COLO829 (cell line): ENCODE measurements at regions not wholly inside any gene's neighbourhood (a gene's known extent, or its start where the extent isn't known, plus 50 kb on each side); places are given as distances from the start of the nearest gene placed in this dataset.

Experiments
- DNase-seq: peaks from one replicate; pipeline ENCODE4 v3.0.0; 2012; ENCODE audit warnings: low spot score

DNA sequence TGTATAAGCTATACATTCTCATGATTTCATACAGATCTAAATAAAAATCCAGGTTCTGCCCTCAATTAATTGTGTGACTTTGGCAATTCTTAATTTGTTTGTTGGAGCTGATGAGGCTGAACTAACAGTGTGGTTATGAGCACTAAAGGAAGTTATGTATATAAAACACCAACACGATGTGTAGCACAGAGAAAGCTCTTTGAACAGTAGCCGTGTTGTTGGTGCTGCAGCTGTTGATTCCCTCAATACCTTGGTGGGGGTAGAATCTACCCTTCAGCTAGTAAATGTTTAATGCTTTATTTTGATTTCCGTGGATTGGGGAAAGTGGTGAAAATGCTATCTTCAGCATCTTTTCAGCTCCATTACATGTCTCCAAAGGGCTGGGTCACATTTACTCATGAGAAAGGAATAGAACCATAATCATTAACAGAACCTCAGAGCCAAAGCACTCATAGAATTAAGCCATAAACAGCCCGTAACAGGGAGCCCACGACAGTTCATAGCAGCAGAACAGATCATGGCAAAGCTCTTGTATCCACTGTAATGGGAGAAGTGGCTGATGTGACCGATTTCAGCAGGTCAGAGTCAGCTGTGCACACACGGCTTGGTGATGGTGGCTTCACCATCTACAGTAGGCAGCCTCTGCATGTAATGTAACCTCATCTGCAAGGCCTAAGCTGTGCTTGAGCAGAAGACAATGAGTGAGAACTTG lies 332.7 kb downstream of the DIRAS2 start:
- DNase-seq = no peak

DNA sequence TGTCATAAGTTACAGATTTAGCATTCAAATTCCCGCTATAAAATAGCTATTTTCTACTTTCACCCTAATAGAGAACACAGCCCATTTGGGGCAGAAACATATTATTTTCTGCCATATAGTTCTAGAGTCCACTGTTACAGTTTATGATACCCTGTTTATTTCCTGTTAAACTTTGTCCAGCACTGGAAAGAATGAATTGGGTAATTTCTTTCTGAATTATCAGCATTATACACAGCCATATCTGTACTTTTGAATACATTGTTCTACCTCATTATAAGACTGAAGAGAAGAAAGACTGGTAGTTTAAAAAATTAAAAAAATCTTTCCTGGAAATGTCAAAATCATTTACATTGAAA lies 332.1 kb downstream of the DIRAS2 start:
- DNase-seq = no peak

DNA sequence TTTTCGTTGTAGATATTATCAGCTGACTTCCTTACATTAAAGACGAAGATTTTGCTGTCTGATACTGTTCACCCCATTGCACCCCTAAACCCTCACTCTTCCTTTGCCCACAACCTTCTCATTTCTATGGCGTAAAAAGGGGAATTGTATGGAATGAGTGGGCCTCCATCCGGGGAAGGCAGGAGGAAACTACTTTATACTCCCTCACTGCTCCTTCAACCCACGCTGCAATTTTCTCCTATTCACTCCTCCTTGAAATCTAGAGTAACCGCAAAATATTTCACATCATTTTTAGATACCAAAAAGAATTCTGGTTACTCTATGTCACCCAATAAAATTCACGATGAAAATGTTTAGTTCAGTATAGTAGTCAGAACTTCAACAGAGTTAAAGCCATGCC lies 330.8 kb downstream of the DIRAS2 start:
- DNase-seq = no peak

DNA sequence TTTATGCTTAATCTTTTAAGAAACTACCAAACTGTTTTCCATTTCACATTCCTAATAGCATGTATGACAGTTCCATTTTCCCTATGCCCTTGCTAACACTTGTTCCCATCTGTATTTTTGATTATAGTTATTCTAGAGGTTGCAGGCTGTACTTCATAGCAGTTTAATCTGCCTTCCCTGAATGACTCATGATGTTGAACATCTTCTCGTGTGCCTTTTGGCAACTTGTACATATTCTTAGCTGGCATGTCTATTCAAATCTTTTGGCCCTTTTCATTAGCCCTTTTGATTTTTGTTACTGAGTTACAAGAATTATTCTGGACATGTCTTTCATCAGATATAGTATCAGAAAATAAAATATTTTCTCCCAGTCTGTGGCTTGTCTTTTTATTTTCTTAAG lies 320.3 kb downstream of the DIRAS2 start:
- DNase-seq = no peak

DNA sequence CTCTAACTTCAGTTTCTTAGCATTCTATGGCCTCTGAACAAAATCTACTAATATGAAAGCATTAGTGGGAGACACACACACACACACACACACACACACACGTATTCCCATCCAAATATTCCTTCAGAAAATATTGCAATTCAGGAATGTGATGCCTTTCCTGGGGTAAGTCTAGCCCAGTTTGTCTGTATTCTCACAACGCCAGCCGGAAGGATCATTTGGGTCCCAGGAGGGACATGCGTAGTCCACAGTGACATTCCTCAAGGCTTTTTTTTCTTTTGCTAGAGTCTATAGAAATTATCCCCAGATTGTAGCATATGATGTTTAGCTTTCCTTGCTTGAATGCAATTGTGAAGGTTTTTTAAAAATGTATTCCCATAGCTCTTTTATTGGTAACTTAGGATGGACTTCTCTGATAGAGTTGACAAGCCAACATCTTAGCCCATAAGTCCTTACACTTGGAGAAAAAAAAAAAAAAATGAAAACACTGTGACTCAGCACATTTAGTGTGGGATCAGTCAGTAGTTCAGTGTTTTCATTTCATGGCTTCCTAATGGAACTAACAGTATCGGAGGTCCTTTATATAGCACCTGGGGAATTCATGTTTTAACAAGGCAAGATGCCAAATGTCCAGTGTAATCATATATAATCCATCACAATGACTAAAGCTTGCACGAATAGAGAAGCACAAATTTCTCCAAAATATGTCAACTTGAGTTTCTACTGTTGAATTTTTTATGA lies 316.5 kb downstream of the DIRAS2 start:
- DNase-seq = no peak

DNA sequence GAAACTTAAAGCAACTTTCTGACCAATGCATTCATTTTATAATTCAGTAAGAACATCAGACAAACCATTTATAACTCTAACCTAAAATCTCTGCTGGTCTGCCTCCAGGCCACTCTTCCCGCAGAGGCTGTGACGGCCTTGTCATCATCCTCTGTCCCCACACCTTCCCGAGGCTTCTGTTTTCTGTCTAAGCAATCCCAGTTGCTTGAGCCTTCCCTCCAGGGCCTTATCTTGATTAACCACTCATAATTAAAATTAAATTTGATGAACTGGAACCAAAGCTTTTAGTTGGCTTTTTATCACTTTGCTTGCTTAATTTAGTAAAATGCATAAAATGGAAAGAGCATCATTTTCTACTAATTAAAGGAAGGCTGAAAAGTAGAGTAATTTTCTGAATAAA lies 312.4 kb downstream of the DIRAS2 start:
- no peak for DNase-seq

DNA sequence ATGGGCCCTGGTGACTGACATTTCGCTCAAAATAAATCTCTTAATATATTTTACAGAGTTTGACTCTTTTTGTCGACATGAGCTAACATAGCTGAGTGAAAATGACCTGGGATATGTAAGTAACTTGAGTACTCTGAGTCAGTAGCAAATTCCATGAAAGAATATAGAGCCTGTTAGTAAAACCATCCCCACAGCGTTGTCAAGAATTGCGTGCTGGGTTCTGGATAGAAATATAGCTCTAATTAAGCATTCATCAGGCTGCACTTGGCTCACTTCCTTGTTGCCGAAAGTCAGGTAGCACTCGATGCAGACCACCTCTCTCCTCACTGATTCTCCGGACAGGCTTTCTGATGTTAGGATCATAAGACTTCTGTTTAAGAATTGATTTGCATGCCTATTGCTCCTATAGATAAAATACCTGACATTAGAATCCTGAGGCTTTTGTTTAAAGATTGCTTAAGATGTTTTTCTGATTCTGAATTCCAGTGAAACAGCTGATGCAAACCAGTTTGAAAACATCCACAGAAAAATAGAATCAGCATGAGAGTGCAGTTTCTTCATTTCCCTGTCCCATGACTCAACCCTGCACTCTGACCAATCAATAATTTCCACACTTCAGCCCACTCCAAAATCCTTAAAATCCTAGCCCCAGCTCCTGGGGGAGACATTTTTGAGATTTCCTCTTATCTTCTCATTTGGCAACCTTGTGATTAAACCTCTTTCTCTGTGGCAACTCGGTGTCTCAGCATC lies 310.6 kb downstream of the DIRAS2 start:
- DNase-seq = no peak

DNA sequence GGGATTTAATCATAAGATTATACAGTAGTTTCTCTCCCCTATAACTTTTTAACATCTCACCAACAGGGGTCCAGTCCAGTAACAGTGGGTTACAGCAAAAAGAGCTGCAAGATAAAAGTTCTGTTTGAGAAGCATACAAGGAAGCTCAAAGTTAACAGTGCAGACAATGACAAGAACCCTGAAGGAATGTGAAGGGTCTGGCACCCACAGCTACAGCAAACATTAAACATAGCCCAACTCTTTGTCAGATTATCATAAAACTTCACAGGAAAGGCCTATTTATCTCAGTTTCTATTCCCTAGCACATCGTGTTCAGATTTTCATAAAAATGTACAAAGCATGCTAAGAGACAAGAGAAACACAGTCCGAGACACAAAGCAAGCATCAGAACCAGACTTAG lies 309.4 kb downstream of the DIRAS2 start:
- no peak for DNase-seq

DNA sequence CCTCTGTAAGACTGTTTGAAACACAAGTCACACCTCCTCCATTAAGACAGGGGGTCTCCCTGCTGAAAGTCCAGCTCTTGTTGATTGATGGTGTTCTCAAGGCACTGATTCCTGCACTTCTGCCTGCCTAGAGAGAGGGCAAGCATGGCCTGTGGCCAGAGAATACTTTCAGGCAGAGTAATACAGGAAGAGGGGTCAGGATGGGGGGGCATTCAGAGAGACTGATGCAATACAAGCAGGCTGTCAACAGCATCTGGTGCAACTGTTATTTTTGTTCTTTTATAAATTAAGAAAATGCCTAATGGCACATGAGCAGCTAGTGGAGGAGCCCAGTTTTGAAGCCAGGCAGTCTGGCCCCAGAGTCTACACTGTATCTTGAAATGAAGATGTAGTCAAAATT lies 302.2 kb downstream of the DIRAS2 start:
- DNase-seq = no peak

DNA sequence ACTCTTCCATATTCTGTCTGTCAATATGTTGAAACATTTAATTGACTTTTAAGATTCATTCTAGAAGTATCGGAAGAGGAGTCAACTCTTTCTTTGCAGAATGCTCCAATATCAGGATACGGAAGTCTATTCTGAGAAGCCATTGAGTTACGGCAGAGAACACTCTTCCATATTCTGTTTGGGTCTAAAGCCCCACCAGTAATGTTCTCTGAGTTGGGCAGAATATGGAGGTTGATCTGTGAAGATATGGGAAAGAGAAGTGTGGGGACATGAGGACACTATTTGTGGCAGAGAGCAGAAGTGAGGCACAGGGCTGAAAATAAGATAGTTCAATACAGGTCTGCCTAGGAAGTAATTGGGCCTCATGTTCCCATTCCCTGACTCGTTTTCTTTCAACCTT lies 300.0 kb downstream of the DIRAS2 start:
- DNase-seq = no peak

DNA sequence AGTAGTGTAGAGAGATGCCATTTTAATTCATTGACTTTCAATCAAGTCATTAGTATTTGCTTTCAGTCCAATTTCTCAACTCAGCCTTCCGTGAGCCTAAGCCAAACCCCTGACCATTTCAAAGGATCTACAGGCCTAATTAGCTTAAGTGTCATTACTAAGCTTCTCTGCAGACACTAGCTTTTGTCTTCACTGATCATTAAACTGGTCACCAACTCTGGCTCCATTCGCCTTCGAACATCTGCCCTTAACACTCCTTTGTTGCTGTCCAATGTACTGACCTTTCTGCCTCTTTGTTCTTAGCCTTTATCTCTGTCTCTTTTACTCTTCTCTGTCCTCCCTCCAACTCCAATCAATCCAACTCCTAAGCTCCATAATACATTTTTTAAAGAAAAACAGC lies 299.3 kb downstream of the DIRAS2 start:
- DNase-seq = peak; percentile 4

DNA sequence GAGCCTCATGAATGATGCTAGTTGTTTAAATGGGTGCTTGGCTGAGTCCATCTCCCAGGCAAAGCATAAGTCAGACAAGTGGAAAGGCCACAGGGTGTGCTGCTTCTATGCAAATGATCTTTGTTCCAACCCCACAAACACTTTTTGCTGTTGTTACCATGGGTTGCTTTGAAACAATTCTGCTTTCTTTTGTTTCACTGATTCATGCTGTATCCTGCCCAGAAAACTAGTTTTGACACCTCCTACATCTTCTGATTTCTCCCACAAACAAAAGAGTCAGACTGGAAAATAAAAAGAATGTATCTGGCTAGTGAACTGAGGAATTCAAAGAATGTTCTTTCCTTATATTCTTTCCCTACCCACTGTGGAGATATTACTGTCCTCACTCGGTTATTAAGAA lies 298.6 kb downstream of the DIRAS2 start:
- DNase-seq = no peak

DNA sequence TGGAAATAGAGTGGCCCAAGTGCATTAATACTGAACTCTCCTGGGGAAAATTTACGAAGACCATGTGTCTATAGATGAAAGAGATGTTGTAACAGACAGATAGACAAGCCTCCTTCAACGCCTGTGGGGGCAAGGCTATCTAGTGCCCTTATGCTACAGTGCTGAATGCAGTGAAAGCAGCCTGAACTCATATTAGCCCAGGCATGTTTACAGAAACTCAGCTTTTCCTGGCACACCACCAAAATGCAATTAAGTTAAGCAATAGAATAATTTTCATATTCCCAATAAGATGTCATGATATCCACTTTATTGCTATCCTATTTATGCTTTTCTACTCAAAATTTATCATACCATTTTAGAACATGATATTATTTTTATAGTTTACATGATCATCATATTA lies 277.0 kb downstream of the DIRAS2 start:
- no peak for DNase-seq

DNA sequence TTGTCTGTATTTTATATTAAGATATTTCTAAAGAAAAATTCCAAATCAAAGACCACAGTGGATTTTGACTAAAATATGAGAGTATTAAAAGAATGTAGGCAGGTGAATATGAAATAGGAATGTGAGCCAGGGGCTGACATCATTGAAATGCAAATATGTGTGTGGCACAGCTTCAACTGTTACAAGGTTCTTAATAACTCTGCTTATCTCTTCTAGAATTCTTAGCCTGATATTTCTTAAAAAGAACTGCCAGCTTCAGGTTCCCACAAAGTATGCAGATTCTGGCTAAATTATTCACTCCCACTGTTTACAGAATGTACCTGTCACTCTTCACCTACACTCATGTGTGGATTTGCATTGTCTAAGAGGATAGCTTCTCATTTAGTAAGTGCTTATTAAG lies 274.4 kb downstream of the DIRAS2 start:
- no peak for DNase-seq

DNA sequence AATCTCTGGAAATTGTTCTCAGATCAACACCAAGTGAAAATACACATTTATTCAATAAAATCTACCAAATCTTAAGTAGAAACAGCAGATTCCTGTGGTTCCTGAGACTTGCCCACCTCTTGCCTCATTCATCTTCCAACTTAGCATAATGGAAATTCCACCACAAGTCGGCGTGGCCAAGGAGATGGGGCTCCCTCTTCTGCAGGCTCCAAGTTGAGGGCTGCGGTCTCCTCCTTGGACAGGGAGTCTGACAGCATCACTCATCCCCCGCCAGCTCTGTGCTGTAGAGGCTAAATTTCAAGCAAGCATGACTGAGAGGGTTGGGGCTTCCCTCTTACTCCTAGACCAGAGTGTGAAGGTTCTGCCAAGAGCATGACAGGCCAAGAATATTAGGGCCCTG lies 273.7 kb downstream of the DIRAS2 start:
- DNase-seq = no peak

DNA sequence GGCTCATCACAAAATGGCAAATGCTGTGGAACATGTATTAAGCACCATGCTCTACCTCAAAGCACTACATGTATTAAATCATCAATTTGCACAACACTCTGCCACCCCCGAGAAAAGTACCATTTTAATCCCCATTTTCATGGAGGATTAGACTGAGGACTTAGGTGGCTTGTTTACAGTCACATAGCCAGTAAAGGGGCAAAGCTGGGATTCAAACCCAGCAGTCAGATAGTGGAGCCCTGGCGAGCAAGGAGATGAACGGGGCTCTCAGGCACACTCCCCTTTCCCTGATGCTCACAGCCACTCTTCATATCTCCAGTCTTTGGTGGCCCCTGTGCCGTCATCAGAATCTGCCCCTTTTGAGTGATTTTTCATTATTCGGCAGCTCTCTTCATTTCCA lies 262.9 kb downstream of the DIRAS2 start:
- no peak for DNase-seq

DNA sequence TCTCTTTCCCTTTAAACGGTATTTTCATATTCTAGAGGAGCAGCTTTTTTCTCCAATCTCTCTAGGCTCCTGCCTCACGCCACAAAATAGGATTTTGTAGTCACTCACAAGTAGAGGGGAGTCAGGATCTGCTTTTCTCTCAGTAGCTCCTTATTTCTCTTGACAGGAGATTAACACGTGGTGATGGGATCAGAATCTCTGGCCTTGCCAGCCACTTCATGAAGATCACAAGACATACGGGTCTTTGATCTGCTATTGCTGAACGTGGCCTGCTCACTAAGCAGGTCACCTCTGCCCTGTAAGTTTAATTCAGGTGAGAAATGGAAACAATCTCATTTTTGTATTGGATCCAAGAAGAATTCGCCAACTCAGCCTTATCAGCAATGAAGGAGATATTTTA lies 257.5 kb downstream of the DIRAS2 start:
- no peak for DNase-seq

DNA sequence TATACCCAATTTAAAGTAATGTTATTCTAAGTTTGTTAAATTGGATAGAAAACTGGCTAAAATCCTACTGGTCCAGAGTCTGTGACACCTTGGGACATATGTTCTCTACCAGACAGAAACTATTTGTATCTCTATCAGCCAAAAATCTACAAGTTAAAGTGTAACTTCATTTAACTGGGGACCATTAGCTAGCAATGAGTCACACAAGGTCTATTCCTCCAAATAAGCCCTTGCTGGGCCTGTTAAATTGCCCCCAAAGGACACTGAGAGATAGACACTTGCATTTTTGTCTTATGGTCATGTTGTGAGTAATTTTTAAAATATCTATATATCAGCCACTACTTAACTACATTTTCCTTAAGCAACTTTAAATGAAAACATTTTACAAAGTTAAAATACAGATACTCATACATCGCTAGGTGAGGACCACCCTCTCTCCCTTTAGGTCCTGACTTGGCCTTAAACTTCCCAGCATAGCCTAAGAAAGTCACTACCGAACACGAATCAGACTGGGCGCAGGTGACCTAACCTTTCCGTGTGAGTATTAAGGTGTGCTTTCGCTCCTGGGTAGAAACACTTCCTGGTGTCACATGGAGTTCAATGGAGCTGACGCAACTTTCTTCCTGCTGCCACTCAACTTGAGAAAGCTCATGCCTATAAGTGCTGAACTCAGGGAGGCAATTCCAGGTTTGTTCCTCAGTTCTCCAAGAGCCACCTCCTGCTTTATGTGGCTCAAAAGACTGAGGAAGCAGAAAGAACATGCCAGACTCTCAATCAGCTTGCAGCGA lies 249.1 kb downstream of the DIRAS2 start:
- DNase-seq = no peak

DNA sequence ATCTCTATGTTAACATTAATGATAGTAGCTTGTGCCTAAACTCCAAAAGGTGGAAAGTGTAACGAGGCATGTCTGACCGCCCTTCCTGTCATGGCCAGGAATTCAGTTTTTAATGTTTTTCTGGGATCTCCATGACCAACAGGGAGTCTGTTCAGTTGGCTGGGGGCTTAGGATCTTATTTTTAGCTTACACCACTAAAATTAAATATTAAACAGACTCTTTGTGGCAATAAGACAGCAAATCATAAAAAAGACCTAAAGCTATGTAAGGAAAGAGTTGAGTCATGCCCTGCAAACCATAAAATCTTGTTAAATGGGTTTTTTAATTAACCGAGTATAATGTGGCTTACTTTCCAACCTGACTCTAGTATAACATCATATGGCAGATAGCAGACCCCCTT lies 247.8 kb downstream of the DIRAS2 start:
- no peak for DNase-seq

DNA sequence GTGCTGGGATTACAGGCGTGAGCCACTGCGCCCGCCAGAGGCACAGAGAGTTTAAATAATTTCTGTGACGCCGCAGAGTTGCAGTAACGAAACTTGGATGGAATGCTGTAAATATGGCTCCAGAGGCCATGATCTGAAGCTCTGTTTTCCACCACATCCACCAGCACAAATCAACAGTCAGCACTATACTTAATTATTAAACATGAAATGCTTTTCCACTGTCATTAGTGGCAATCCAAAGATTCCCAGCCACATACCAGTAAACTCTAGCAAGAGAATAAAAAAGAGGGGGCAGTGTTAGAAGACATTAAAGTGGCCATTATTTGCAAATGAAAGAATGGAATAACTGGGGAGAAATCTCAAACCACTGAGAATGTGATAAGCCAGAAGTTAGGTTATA lies 242.5 kb downstream of the DIRAS2 start:
- no peak for DNase-seq

DNA sequence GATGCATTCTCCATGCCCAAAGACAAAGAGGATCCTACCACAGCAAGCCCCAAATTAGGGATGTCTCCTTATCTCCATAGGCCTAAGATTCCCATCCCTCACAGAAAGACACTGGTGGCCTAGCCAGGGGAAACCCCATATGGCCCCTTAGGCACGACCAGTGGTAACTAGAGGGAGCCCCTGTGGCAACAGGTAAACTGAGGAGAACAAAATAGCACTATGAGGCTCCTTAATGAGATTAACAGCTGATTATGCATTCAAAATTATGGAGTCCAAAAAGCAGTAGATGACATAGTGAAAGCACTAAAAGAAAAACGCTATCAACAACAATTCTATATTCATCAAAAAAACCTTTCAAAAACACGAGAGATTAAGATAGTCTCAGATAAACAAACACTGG lies 234.0 kb downstream of the DIRAS2 start:
- no peak for DNase-seq

DNA sequence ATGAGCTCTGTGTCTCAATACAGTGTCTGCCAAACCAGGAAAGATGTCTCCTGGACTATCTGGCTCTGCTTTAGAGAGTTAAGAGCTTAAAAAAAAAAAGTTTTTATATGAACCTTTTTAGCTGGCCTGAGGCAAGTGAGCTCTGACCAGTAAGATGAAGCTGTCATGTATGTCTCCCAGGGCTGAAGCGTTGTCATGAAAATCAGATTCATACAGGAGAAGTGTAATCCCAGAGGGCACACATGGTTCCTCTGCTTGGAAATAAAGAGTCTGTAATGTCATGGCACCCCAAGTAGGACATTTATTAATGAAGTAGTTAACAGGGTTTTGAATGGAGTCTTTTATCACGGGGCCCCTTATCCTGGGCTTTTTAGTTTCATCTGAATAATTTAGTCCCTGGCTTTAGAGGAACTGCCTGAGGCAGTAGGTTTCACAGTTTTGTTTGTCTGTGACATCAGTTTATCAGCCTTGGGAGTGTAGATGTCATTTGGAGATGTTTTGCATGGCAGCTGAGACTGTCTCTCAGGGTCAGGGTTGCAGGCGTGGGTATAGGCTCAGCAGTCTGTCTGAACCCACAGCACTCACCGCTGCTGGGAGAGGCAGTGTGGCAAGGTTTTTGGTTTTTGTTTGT lies 223.3 kb downstream of the DIRAS2 start:
- DNase-seq = no peak
